ENCODE measurements at regions not wholly inside any gene's neighbourhood (a gene's known extent, or its start where the extent isn't known, plus 50 kb on each side); places are given as distances from the start of the nearest gene placed in this dataset.

DNA sequence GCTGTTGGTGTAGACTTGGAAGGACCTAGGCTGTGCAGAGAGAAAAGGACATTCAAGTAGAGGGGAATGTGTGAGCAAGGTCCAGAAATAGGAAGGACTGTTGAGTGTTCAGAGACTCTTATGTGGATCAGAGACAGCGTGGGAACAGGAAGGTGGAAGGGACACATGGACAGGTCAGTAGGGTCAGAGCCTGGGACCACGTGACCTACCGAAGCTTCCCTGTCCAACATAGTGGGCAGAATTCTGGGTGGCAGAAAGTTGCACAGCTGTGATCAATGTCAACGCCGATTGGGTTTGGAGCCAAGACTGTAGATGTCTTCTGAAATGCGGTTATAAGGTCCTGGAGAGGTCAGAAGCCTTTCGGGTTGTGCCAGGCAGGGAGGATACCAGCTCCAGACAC is 195.9 kb upstream of the MKI67 start:
- no peak for DNase-seq

DNA sequence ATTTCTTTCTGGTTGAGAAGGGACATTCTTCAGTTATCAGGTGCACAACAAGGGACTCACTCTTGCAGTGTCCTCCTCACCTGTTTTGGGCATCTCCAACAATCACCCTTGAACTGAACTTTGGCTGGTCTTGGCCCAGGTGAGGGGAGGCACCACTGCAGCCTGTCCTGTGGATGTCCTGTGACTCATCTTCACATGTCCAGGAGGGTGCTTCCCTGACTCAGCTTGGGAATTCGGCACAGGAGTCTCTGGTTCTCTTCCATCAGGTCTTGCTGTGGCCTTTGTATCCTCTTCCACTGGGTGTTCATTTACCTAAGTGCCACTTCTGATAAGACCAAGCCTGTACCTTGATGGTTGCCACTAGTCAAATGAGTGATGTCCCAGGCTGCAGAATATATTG is 196.7 kb upstream of the MKI67 start:
- no peak for DNase-seq

- DNase-seq, result no peak
Measured at GRCh38 chr10:128324058-128324827, 198.0 kb upstream of the MKI67 start.

- DNase-seq, result no peak
Measured at GRCh38 chr10:128325788-128326187, 199.6 kb upstream of the MKI67 start.

DNA sequence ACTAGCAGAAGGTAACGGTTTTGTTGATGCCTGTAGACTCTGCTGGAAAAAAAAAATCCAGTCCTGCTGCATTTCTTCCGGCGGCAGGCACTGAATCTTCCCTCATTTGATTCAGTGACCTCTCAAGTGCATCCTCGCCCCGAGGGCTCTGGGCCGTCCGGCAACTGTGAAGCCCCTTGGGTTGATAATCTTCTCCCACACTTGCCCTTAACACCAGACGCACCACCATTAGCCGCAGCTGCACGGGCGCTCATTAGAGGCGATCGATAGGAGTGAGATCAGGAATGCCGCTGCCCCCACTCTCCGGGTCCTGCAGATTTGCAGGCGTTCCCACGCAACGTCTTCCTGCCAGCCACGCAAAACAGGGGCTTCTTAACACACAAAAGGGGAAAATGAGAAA is 200.0 kb upstream of the MKI67 start:
- no peak for DNase-seq

- no peak for DNase-seq
Measured at GRCh38 chr10:128326851-128327250, 200.6 kb upstream of the MKI67 start.

- DNase-seq, result no peak
Measured at GRCh38 chr10:128336401-128336800, 210.2 kb upstream of the MKI67 start.

DNA sequence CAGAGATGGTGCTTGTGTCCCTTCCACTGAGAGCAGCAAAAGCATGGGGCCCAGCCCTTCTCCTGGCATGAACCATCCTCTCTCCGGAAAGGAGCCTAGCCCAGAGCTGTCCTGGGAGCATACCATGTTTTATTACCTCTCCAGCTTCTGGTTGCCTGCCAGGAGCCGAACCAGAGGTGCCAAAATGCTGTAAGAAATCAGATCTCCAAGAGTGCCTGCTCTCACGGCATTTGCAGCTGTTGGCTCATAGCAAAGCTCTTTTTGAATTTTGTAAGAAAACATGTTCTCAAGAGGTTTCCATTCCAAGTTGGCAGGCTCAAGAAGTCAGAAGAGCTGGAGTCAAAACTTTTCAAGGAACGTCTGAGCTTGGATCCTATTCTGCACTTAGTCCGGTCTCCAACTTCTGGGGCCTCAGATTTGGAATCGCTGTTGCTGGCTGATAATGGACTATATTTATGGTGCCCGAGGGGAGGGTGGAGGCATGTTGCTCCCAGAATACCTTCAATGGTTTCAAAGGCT is 211.7 kb upstream of the MKI67 start:
- DNase-seq, result no peak

- DNase-seq, result no peak
Measured at GRCh38 chr10:128338951-128339350, 212.7 kb upstream of the MKI67 start.

DNA sequence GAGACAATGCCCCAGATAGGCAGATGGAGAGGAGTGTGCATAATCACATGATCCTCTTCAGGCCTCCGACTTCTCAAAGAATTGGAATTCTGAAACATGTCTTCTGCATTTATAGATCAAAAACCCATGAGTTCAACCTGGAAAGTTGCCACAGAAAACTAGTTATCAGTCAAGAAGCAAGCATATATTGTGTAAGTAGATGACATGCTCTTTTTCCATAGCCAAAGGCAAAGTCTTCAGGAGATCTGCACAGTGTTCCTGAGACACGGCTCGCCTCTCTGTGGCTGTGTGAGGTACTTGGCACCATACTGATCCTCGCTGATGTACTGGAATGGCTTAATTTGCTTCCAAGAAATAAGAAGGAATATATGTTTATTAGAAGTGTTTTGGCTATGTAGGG is 213.5 kb upstream of the MKI67 start:
- DNase-seq, result no peak

DNA sequence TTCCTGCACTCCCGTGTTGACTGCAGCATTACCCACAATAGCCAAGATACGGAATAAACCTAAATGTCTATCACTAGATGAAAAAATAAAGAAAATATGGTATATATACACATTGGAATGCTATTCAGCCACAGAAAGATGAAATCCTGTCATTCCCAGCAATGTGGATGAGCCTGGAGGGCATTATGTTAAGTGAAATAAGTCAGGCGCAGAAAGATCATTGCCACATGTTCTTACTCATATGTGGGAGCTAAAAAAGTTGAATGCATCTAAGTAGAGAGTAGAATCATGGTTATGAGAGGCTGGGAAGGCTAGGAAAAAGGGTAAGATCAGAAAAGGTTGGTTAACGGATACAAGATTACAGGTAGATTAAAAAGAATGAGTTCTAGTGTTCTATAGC is 219.1 kb upstream of the MKI67 start:
- no peak for DNase-seq

GRCh38 chr10:128360783-128361182 is 234.6 kb upstream of the MKI67 start:
- DNase-seq, result no peak

DNA sequence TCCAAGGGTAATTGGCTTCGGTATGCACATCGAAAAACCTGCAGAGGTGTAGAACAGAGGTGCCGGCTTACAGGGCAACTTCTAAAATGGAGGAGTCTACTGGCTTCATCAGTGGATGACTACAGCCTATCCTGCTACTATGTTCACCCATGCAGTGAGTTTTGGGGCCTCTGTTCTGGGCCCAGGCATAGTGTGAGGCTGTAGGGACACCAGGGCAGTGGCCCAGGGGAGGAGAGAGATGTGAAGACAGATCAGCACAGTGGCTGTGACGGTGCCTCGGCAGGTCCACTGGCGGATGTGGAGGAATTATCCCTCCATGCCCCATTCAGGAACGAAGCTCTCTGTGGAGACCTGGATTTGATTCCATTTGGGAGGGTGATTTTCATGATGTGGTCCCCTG is 235.3 kb upstream of the MKI67 start:
- no peak for DNase-seq

- DNase-seq, result no peak
Measured at GRCh38 chr10:128362514-128362913, 236.3 kb upstream of the MKI67 start.

GRCh38 chr10:128364631-128365030 is 238.4 kb upstream of the MKI67 start:
- DNase-seq, result no peak

- no peak for DNase-seq
Measured at GRCh38 chr10:128365156-128365725, 239.0 kb upstream of the MKI67 start.

DNA sequence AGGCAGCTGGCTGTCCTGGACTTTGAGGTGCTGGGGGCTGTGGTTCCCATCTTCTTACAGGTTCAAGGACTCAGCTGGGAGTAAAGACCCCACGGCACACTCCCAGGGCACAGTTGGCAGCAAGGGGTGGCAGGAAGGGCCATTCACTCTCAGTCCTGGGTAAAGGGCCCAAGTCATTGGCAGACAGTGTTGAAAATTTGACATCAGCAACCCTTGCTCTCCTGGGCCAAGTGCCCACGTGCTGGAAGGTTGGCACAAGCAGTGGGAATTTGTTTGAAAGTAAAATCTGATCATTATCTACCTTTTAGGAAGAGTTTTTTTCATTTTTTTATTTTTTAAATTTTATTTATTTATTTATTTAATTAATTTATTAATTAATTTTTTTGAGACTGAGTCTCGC is 241.6 kb upstream of the MKI67 start:
- no peak for DNase-seq

GRCh38 chr10:128369101-128369650 is 243.0 kb upstream of the MKI67 start:
- no peak for DNase-seq

- DNase-seq, result no peak
Measured at GRCh38 chr10:128373071-128373749, 247.0 kb upstream of the MKI67 start.

DNA sequence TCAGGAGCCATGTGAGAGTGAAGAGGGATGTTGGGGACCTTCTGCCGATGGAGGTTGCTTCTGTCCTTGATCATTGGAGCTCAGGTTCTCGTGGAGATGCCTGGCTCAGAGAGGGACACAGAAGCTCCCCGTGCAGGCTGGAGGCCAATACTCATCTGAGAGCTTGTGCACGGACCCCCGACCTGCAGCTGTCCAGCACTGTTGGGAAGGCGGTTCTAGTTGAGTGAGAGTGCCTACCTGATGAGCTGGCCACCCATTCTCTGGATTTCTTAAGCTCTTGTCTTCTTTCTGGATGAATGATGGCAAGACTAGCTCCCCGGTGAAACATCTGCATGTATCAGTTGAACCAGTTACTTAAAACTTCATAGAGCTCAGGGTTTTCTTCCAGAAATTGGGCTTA is 247.6 kb upstream of the MKI67 start:
- DNase-seq, result no peak

GRCh38 chr10:128375171-128375570 is 248.9 kb upstream of the MKI67 start:
- DNase-seq, result no peak

DNA sequence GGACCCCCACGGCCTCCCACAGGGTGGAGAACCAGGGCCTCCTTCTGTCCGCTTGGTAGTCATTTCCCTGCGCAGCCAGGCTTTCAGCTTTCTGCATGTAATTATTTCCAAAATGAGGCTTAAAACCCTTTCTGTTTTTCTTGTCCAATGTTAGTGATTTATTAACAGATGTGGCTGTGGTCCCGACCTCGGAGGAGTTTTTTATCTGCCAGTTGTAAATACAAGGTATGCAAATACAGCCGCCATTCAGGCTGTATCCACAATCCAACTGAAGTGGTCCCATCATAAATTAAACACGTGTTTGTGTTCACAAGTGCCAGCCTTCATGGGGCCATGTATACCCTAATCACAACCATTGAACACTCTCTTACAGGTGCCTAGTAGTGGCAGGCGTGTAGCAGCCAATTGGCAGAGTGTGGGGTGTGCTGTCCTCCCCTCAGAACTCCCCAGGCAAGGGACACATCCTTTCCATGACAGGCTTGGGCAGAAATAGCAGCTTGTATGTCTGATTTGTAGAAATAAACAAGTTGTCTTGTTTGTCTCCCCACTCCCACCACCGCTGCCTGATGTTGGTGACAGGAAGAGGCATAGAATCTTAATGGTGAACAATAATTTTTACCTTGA is 251.3 kb upstream of the MKI67 start:
- DNase-seq, result no peak

GRCh38 chr10:128377988-128378387 is 251.8 kb upstream of the MKI67 start:
- DNase-seq, result no peak

Data from GDM1 (cell line).